ENCODE measurements at regions not wholly inside any gene's neighbourhood (a gene's known extent, or its start where the extent isn't known, plus 50 kb on each side); places are given as distances from the start of the nearest gene placed in this dataset.

GRCh38 chr20:7355051-7355450 is 585.2 kb downstream of the HAO1 start:
- Histone ChIP-seq H3K4me3 (ENCODE audit: insufficient read depth, low read length, poor library complexity, severe bottlenecking) (no peak overlapping the region), H3K27ac (ENCODE audit: low read depth, low read length) (no peak overlapping the region), H4K20me1 (ENCODE audit: low read depth, low read length) (no peaks in the 10 kb centered on the region), H3K9me2 (replicated peaks; ENCODE audit: insufficient read depth, low read length) (no peaks in the 10 kb centered on the region), H3K27me3 (ENCODE audit: low read length) (no peaks in the 10 kb centered on the region), H3K79me2 (ENCODE audit: insufficient read depth, low read length) (no peaks in the 10 kb centered on the region), H3K9ac (ENCODE audit: low read length) (no peak overlapping the region), H3K4me2 (ENCODE audit: low read depth, low read length, poor library complexity, severe bottlenecking) (no peak overlapping the region), H3K9me3 (ENCODE audit: insufficient read depth, low read length) (no peaks in the 10 kb centered on the region), H3K36me3 (ENCODE audit: low read length) (no peaks in the 10 kb centered on the region), H3F3A (ENCODE audit: insufficient read depth) (no peaks in the 10 kb centered on the region), H2AFZ (ENCODE audit: low read depth, low read length, severe bottlenecking) (no peak overlapping the region)
- TF ChIP-seq, protein P1, sequence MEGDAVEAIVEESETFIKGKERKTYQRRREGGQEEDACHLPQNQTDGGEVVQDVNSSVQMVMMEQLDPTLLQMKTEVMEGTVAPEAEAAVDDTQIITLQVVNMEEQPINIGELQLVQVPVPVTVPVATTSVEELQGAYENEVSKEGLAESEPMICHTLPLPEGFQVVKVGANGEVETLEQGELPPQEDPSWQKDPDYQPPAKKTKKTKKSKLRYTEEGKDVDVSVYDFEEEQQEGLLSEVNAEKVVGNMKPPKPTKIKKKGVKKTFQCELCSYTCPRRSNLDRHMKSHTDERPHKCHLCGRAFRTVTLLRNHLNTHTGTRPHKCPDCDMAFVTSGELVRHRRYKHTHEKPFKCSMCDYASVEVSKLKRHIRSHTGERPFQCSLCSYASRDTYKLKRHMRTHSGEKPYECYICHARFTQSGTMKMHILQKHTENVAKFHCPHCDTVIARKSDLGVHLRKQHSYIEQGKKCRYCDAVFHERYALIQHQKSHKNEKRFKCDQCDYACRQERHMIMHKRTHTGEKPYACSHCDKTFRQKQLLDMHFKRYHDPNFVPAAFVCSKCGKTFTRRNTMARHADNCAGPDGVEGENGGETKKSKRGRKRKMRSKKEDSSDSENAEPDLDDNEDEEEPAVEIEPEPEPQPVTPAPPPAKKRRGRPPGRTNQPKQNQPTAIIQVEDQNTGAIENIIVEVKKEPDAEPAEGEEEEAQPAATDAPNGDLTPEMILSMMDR (IDR thresholded peaks at IDR 0.05; ENCODE audit: insufficient read depth, low read length, poor library complexity, severe bottlenecking), result no peak
- TF ChIP-seq EZH2phosphoT487 (conservative IDR thresholded peaks at IDR 0.05; ENCODE audit: low read length), result no peak

DNA sequence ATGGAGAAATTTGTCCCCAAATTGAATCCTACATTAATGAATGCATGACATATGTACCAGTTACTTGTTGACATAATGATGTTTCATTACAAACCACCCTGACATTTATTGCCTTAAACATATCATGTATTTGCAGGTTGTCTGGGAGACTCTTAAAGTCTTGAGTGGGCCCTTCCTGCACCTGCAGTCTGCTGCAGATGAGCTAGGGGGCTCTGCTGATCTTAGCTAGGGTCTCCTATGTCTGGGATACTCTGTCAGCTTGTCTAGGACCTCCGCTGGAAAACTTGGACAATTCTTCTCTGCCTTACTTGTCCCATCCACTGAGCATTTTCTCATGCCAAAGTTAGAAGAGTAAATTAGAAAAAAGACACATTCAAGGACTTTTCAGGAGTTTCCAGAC is 581.6 kb downstream of the HAO1 start:
- no peak overlapping the region for H2AFZ ChIP-seq (ENCODE audit: low read depth, low read length, severe bottlenecking)
- H3K27me3 ChIP-seq (ENCODE audit: low read length), result no peaks in the 10 kb centered on the region
- H3K9me3 ChIP-seq (ENCODE audit: insufficient read depth, low read length), result no peaks in the 10 kb centered on the region
- no peaks in the 10 kb centered on the region for H3K36me3 ChIP-seq (ENCODE audit: low read length)
- H3K4me3 ChIP-seq (ENCODE audit: insufficient read depth, low read length, poor library complexity, severe bottlenecking), result no peak overlapping the region
- TF ChIP-seq EZH2phosphoT487 (conservative IDR thresholded peaks at IDR 0.05; ENCODE audit: low read length), result no peak
- H3F3A ChIP-seq (ENCODE audit: insufficient read depth), result no peaks in the 10 kb centered on the region
- H3K9me2 ChIP-seq (replicated peaks; ENCODE audit: insufficient read depth, low read length), result no peaks in the 10 kb centered on the region
- H3K4me2 ChIP-seq (ENCODE audit: low read depth, low read length, poor library complexity, severe bottlenecking), result no peak overlapping the region
- no peaks in the 10 kb centered on the region for H3K79me2 ChIP-seq (ENCODE audit: insufficient read depth, low read length)
- no peaks in the 10 kb centered on the region for H4K20me1 ChIP-seq (ENCODE audit: low read depth, low read length)
- no peak overlapping the region for H3K27ac ChIP-seq (ENCODE audit: low read depth, low read length)
- H3K9ac ChIP-seq (ENCODE audit: low read length), result no peak overlapping the region

GRCh38 chr20:7359739-7360138 is 580.5 kb downstream of the HAO1 start:
- Histone ChIP-seq H3K9me3 (ENCODE audit: insufficient read depth, low read length) (no peaks in the 10 kb centered on the region), H3K27ac (ENCODE audit: low read depth, low read length) (no peak overlapping the region), H3K4me3 (ENCODE audit: insufficient read depth, low read length, poor library complexity, severe bottlenecking) (no peak overlapping the region), H3K36me3 (ENCODE audit: low read length) (no peaks in the 10 kb centered on the region), H3F3A (ENCODE audit: insufficient read depth) (no peaks in the 10 kb centered on the region), H3K9me2 (replicated peaks; ENCODE audit: insufficient read depth, low read length) (no peaks in the 10 kb centered on the region), H4K20me1 (ENCODE audit: low read depth, low read length) (no peaks in the 10 kb centered on the region), H3K4me2 (ENCODE audit: low read depth, low read length, poor library complexity, severe bottlenecking) (no peak overlapping the region), H3K27me3 (ENCODE audit: low read length) (no peaks in the 10 kb centered on the region), H3K9ac (ENCODE audit: low read length) (no peak overlapping the region), H2AFZ (ENCODE audit: low read depth, low read length, severe bottlenecking) (no peak overlapping the region), H3K79me2 (ENCODE audit: insufficient read depth, low read length) (no peaks in the 10 kb centered on the region)
- TF ChIP-seq, protein P1 (IDR thresholded peaks at IDR 0.05; ENCODE audit: insufficient read depth, low read length, poor library complexity, severe bottlenecking), result no peak
- TF ChIP-seq EZH2phosphoT487 (conservative IDR thresholded peaks at IDR 0.05; ENCODE audit: low read length), result no peak

DNA sequence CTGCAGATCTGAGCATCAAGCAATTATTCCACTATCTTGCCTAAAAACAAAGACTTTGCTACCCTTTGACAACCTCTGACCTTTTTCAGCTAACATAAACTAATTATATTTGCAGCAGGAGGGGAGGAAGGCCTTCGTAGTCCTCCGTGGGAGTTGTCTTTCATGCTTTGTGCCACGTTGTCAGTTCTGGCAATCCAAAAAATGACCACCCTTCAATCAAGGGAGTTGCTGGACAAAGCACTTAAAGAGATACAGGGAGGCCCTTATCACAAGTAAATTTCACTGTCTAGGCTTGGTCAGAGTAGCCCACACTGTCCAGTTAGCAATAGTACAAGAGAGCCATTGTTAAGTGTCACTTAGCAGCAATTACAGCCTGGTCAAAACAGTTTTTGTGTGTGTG is 578.9 kb downstream of the HAO1 start:
- Histone ChIP-seq H4K20me1 (ENCODE audit: low read depth, low read length) (no peaks in the 10 kb centered on the region), H3K36me3 (ENCODE audit: low read length) (no peaks in the 10 kb centered on the region), H3K9me2 (replicated peaks; ENCODE audit: insufficient read depth, low read length) (no peaks in the 10 kb centered on the region), H3K9ac (ENCODE audit: low read length) (no peak overlapping the region), H3K9me3 (ENCODE audit: insufficient read depth, low read length) (no peaks in the 10 kb centered on the region), H2AFZ (ENCODE audit: low read depth, low read length, severe bottlenecking) (no peak overlapping the region), H3K27me3 (ENCODE audit: low read length) (no peaks in the 10 kb centered on the region), H3F3A (ENCODE audit: insufficient read depth) (no peaks in the 10 kb centered on the region), H3K4me2 (ENCODE audit: low read depth, low read length, poor library complexity, severe bottlenecking) (no peak overlapping the region), H3K27ac (ENCODE audit: low read depth, low read length) (no peak overlapping the region), H3K79me2 (ENCODE audit: insufficient read depth, low read length) (no peaks in the 10 kb centered on the region), H3K4me3 (ENCODE audit: insufficient read depth, low read length, poor library complexity, severe bottlenecking) (no peak overlapping the region)
- TF ChIP-seq, protein P1 (IDR thresholded peaks at IDR 0.05; ENCODE audit: insufficient read depth, low read length, poor library complexity, severe bottlenecking), result no peak
- TF ChIP-seq EZH2phosphoT487 (conservative IDR thresholded peaks at IDR 0.05; ENCODE audit: low read length), result no peak
